ENCODE measurements at regions not wholly inside any gene's neighbourhood (a gene's known extent, or its start where the extent isn't known, plus 50 kb on each side); places are given as distances from the start of the nearest gene placed in this dataset.

- no peak overlapping the region for H3K4me3 Mint-ChIP-seq
- H3K4me1 Mint-ChIP-seq, result no peaks in the 10 kb centered on the region
- DNase-seq, result no peak
- H3K27me3 Mint-ChIP-seq, result peaks cover 12 to 21% (median 20%) of the 10 kb centered on the region in 3 donors
- no peak for ATAC-seq (ENCODE audit: low read depth in 2 of 2)
- H3K9me3 Mint-ChIP-seq, result peaks cover 2 to 24% (median 8%) of the 10 kb centered on the region in 7 donors
- H3K36me3 Mint-ChIP-seq, result no peaks in the 10 kb centered on the region
- H3K27ac Mint-ChIP-seq, result no peak overlapping the region
Measured at GRCh38 chr1:14321422-14321821, 277.1 kb upstream of the KAZN start.

GRCh38 chr1:14323568-14324247 is 274.8 kb upstream of the KAZN start:
- ATAC-seq (ENCODE audit: low read depth in 2 of 2), result no peak
- no peak overlapping the region for H3K27ac Mint-ChIP-seq
- peaks cover 6 to 25% (median 11%) of the 10 kb centered on the region in 7 donors for H3K9me3 Mint-ChIP-seq

GRCh38 chr1:14324248-14324630 is 274.2 kb upstream of the KAZN start:
- Mint-ChIP-seq H3K27ac (no peak overlapping the region), H3K36me3 (no peaks in the 10 kb centered on the region), H3K4me1 (no peaks in the 10 kb centered on the region), H3K27me3 (peaks cover 25 to 28% (median 28%) of the 10 kb centered on the region in 3 donors), H3K4me3 (no peak overlapping the region), H3K9me3 (peaks cover 6 to 25% (median 11%) of the 10 kb centered on the region in 7 donors)
- DNase-seq (no peak), ATAC-seq (ENCODE audit: low read depth in 2 of 2) (no peak)

More at GRCh38 chr1:14323568-14324247, 274.8 kb upstream of the KAZN start:
- H3K4me3 Mint-ChIP-seq, result no peak overlapping the region
- no peak for DNase-seq
- no peaks in the 10 kb centered on the region for H3K4me1 Mint-ChIP-seq
- H3K36me3 Mint-ChIP-seq, result no peaks in the 10 kb centered on the region
- peaks cover 25 to 29% (median 25%) of the 10 kb centered on the region in 3 donors for H3K27me3 Mint-ChIP-seq

GRCh38 chr1:14326857-14327256 is 271.6 kb upstream of the KAZN start:
- H3K27me3 Mint-ChIP-seq, result peaks cover 17 to 30% (median 21%) of the 10 kb centered on the region in 3 donors
- no peaks in the 10 kb centered on the region for H3K4me1 Mint-ChIP-seq
- ATAC-seq (ENCODE audit: low read depth in 2 of 2) (no peak), DNase-seq (no peak)
- H3K27ac Mint-ChIP-seq, result no peak overlapping the region
- no peaks in the 10 kb centered on the region for H3K36me3 Mint-ChIP-seq
- no peak overlapping the region for H3K4me3 Mint-ChIP-seq
- peaks cover 8 to 25% (median 13%) of the 10 kb centered on the region in 7 donors for H3K9me3 Mint-ChIP-seq

GRCh38 chr1:14328685-14329084 is 269.8 kb upstream of the KAZN start:
- Mint-ChIP-seq H3K27me3 (peaks cover 20 to 30% (median 22%) of the 10 kb centered on the region in 3 donors), H3K27ac (no peak overlapping the region), H3K36me3 (no peaks in the 10 kb centered on the region), H3K4me3 (no peak overlapping the region), H3K4me1 (no peaks in the 10 kb centered on the region), H3K9me3 (peaks cover 4 to 15% (median 9%) of the 10 kb centered on the region in 7 donors)
- ATAC-seq (ENCODE audit: low read depth in 2 of 2), result no peak
- no peak for DNase-seq

GRCh38 chr1:14332158-14332557 is 266.3 kb upstream of the KAZN start:
- Mint-ChIP-seq H3K27me3 (peaks cover 10 to 11% (median 10%) of the 10 kb centered on the region in 3 donors), H3K36me3 (no peaks in the 10 kb centered on the region), H3K9me3 (peaks cover 5 to 23% (median 16%) of the 10 kb centered on the region in 7 donors), H3K27ac (no peak overlapping the region), H3K4me3 (no peak overlapping the region), H3K4me1 (peaks cover 0 to 4% (median 0%) of the 10 kb centered on the region in 3 donors)
- no peak for DNase-seq
- ATAC-seq (ENCODE audit: low read depth in 2 of 2), result no peak

GRCh38 chr1:14334336-14335176 is 263.9 kb upstream of the KAZN start:
- ATAC-seq (ENCODE audit: low read depth in 2 of 2) (no peak), DNase-seq (no peak)
- Mint-ChIP-seq H3K27ac (peak overlapping the region in 1 of 6 donors; percentile 8), H3K36me3 (no peaks in the 10 kb centered on the region), H3K4me3 (peak overlapping the region in 1 of 8 donors; percentile 59), H3K27me3 (peaks cover 0 to 12% (median 7%) of the 10 kb centered on the region in 3 donors), H3K9me3 (peaks cover 5 to 23% (median 16%) of the 10 kb centered on the region in 7 donors), H3K4me1 (peaks cover 0 to 4% (median 0%) of the 10 kb centered on the region in 3 donors)

- DNase-seq (no peak), ATAC-seq (ENCODE audit: low read depth in 2 of 2) (no peak)
- Mint-ChIP-seq H3K36me3 (no peaks in the 10 kb centered on the region), H3K27ac (peak overlapping the region in 2 of 6 donors; percentile 2 to 54), H3K9me3 (peaks cover 3 to 19% (median 11%) of the 10 kb centered on the region in 7 donors), H3K27me3 (peaks cover 19 to 22% (median 19%) of the 10 kb centered on the region in 3 donors), H3K4me1 (peaks cover 0 to 4% (median 0%) of the 10 kb centered on the region in 3 donors), H3K4me3 (no peak overlapping the region)
Measured at GRCh38 chr1:14338509-14338908, 260.0 kb upstream of the KAZN start.

- ATAC-seq (ENCODE audit: low read depth in 2 of 2) (no peak), DNase-seq (no peak)
- Mint-ChIP-seq H3K27ac (no peak overlapping the region), H3K9me3 (peaks cover 3 to 17% (median 11%) of the 10 kb centered on the region in 7 donors), H3K4me3 (no peak overlapping the region), H3K27me3 (peaks cover 17 to 26% (median 19%) of the 10 kb centered on the region in 3 donors), H3K4me1 (peaks cover 0 to 4% (median 0%) of the 10 kb centered on the region in 3 donors), H3K36me3 (no peaks in the 10 kb centered on the region)
Measured at GRCh38 chr1:14339288-14339687, 259.2 kb upstream of the KAZN start.

GRCh38 chr1:14340002-14340785 is 258.3 kb upstream of the KAZN start:
- no peak overlapping the region for H3K4me3 Mint-ChIP-seq
- ATAC-seq (ENCODE audit: low read depth in 2 of 2), result no peak
- H3K4me1 Mint-ChIP-seq, result no peaks in the 10 kb centered on the region
- peaks cover 3 to 17% (median 9%) of the 10 kb centered on the region in 7 donors for H3K9me3 Mint-ChIP-seq
- DNase-seq, result no peak
- H3K27ac Mint-ChIP-seq, result no peak overlapping the region
- peaks cover 17 to 29% (median 19%) of the 10 kb centered on the region in 3 donors for H3K27me3 Mint-ChIP-seq
- H3K36me3 Mint-ChIP-seq, result no peaks in the 10 kb centered on the region

- Mint-ChIP-seq H3K9me3 (peaks cover 0 to 9% (median 1%) of the 10 kb centered on the region in 7 donors), H3K4me3 (no peak overlapping the region), H3K36me3 (no peaks in the 10 kb centered on the region), H3K4me1 (no peaks in the 10 kb centered on the region), H3K27me3 (peaks cover 17 to 28% (median 19%) of the 10 kb centered on the region in 3 donors), H3K27ac (no peak overlapping the region)
- DNase-seq, result no peak
- ATAC-seq (ENCODE audit: low read depth in 2 of 2), result no peak
Measured at GRCh38 chr1:14341147-14341546, 257.3 kb upstream of the KAZN start.

- Mint-ChIP-seq H3K27ac (no peak overlapping the region), H3K36me3 (no peaks in the 10 kb centered on the region), H3K27me3 (peaks cover 17 to 22% (median 18%) of the 10 kb centered on the region in 3 donors), H3K4me1 (no peaks in the 10 kb centered on the region), H3K4me3 (no peak overlapping the region), H3K9me3 (peaks cover 0 to 6% (median 2%) of the 10 kb centered on the region in 7 donors)
- ATAC-seq (ENCODE audit: low read depth in 2 of 2) (no peak), DNase-seq (no peak)
Measured at GRCh38 chr1:14345946-14346550, 252.4 kb upstream of the KAZN start.

GRCh38 chr1:14347186-14347585 is 251.3 kb upstream of the KAZN start:
- H3K4me3 Mint-ChIP-seq, result no peak overlapping the region
- no peaks in the 10 kb centered on the region for H3K36me3 Mint-ChIP-seq
- H3K27ac Mint-ChIP-seq, result no peak overlapping the region
- H3K4me1 Mint-ChIP-seq, result no peaks in the 10 kb centered on the region
- DNase-seq (no peak), ATAC-seq (ENCODE audit: low read depth in 2 of 2) (no peak)
- peaks cover 6 to 15% (median 14%) of the 10 kb centered on the region in 3 donors for H3K27me3 Mint-ChIP-seq
- peaks cover 0 to 10% (median 3%) of the 10 kb centered on the region in 7 donors for H3K9me3 Mint-ChIP-seq
